Cardiac fibroblast (primary cell): ENCODE measurements at regions not wholly inside any gene's neighbourhood (a gene's known extent, or its start where the extent isn't known, plus 50 kb on each side); places are given as distances from the start of the nearest gene placed in this dataset.

Experiments used
- DNase-seq, 2 donors: peaks; one replicate each; pipeline versions ENCODE4 v3.0.0 to v3.0.0-alpha.2; 2010; ENCODE audit warnings: low read depth in 2 of 2
- H3K4me3 ChIP-seq, 2 donors: replicated peaks in 1 of 2; 1 replicate in 1 of 2; 2 replicates in 1 of 2; pipeline ENCODE4 v1.5.1; 2011; ENCODE audit warnings: low read depth in 2 of 2, low read length in 2 of 2, mild to moderate bottlenecking in 2 of 2, moderate library complexity in 1 of 2
- CTCF ChIP-seq: IDR thresholded peaks from one replicate; pipeline ENCODE4 v1.5.1; 2011; ENCODE audit warnings: low read depth, mild to moderate bottlenecking, low read length, inconsistent platforms

GRCh38 chr7:52088008-52088901 is 771.6 kb upstream of the COBL start:
- no peak overlapping the region for H3K4me3 ChIP-seq
- no peak for TF ChIP-seq CTCF
- no peak for DNase-seq

GRCh38 chr7:52085610-52086009 is 769.0 kb upstream of the COBL start:
- no peak overlapping the region for H3K4me3 ChIP-seq
- no peak for DNase-seq
- TF ChIP-seq CTCF = no peak

- no peak for TF ChIP-seq CTCF
- no peak for DNase-seq
- no peak overlapping the region for H3K4me3 ChIP-seq
Measured at GRCh38 chr7:52080493-52080892, 763.9 kb upstream of the COBL start.

- no peak for DNase-seq
- TF ChIP-seq CTCF = no peak
- H3K4me3 ChIP-seq = no peak overlapping the region
Measured at GRCh38 chr7:52079726-52080125, 763.1 kb upstream of the COBL start.

- no peak for DNase-seq
- TF ChIP-seq CTCF = no peak
- H3K4me3 ChIP-seq = no peak overlapping the region
Measured at GRCh38 chr7:52077571-52077970, 761.0 kb upstream of the COBL start.

GRCh38 chr7:52074912-52075311 is 758.3 kb upstream of the COBL start:
- no peak for DNase-seq
- TF ChIP-seq CTCF = no peak
- H3K4me3 ChIP-seq = no peak overlapping the region
